ENCODE measurements at regions not wholly inside any gene's neighbourhood (a gene's known extent, or its start where the extent isn't known, plus 50 kb on each side); places are given as distances from the start of the nearest gene placed in this dataset.

DNA sequence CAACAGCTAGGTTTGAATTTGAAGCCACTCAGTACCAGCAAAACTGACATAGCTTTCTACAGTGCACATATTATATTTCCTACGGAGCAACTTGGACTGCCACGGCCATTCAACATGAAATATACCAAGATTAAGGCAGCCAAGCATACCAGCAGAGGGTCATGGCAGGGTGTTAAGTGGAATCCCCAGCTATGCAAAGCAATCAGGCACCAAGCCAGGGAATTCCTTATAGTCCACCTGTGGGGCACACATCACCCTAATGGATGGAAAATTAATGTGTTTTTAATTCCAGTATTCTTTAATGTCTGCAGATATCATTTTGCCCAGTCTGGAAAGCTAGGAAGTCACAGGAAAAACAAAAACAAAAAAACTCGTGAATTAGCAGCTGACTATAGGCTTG is 1190.3 kb downstream of the EFNB2 start:
- DNase-seq, result no peak
- H3K27ac ChIP-seq, result no peak overlapping the region
- no peak overlapping the region for H3K4me3 ChIP-seq
- H3K27me3 ChIP-seq, result no peaks in the 10 kb centered on the region
- no peaks in the 10 kb centered on the region for H3K36me3 ChIP-seq (replicated peaks in 1 of 2)
- 52 to 78% (median 69%) methylated on average over 3 of the region's 3 CpGs for whole genome bisulfite sequencing, 4 donors
- TF ChIP-seq POLR2A (IDR thresholded peaks at IDR 0.05), result no peak
- TF ChIP-seq, protein P1, sequence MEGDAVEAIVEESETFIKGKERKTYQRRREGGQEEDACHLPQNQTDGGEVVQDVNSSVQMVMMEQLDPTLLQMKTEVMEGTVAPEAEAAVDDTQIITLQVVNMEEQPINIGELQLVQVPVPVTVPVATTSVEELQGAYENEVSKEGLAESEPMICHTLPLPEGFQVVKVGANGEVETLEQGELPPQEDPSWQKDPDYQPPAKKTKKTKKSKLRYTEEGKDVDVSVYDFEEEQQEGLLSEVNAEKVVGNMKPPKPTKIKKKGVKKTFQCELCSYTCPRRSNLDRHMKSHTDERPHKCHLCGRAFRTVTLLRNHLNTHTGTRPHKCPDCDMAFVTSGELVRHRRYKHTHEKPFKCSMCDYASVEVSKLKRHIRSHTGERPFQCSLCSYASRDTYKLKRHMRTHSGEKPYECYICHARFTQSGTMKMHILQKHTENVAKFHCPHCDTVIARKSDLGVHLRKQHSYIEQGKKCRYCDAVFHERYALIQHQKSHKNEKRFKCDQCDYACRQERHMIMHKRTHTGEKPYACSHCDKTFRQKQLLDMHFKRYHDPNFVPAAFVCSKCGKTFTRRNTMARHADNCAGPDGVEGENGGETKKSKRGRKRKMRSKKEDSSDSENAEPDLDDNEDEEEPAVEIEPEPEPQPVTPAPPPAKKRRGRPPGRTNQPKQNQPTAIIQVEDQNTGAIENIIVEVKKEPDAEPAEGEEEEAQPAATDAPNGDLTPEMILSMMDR (IDR thresholded peaks at IDR 0.05), result no peak
- no peaks in the 10 kb centered on the region for H3K9me3 ChIP-seq (replicated peaks in 1 of 3)
- intact Hi-C loops (cut with DNase I), result no loop called here
- H3K4me1 ChIP-seq (replicated peaks in 1 of 2), result no peaks in the 10 kb centered on the region

- intact Hi-C loops (cut with DNase I), result no loop called here
- 80 to 87% (median 86%) methylated on average over 4 of the region's 4 CpGs for WGBS, 4 donors
- H3K36me3 ChIP-seq (replicated peaks in 1 of 2), result no peaks in the 10 kb centered on the region
Measured at GRCh38 chr13:105343134-105343806, 1192.2 kb downstream of the EFNB2 start.

GRCh38 chr13:105342281-105342820 is 1193.1 kb downstream of the EFNB2 start:
- H3K27me3 ChIP-seq, result no peaks in the 10 kb centered on the region
- WGBS, 4 donors, result 90 to 94% (median 93%) methylated on average over 11 of the region's 11 CpGs

More at GRCh38 chr13:105343134-105343806, 1192.2 kb downstream of the EFNB2 start:
- TF ChIP-seq, protein P1 (IDR thresholded peaks at IDR 0.05), result no peak
- no peak for TF ChIP-seq POLR2A (IDR thresholded peaks at IDR 0.05)
- Histone ChIP-seq H3K27me3 (no peaks in the 10 kb centered on the region), H3K4me3 (no peak overlapping the region), H3K27ac (no peak overlapping the region), H3K4me1 (replicated peaks in 1 of 2) (no peaks in the 10 kb centered on the region), H3K9me3 (replicated peaks in 1 of 3) (no peaks in the 10 kb centered on the region)
- DNase-seq, result no peak

GRCh38 chr13:105341758-105342157 is 1193.7 kb downstream of the EFNB2 start:
- Histone ChIP-seq H3K4me3 (no peak overlapping the region), H3K36me3 (replicated peaks in 1 of 2) (no peaks in the 10 kb centered on the region), H3K9me3 (replicated peaks in 1 of 3) (no peaks in the 10 kb centered on the region), H3K27me3 (no peaks in the 10 kb centered on the region), H3K4me1 (replicated peaks in 1 of 2) (no peaks in the 10 kb centered on the region), H3K27ac (no peak overlapping the region)
- 62 to 80% (median 78%) methylated on average over 2 of the region's 2 CpGs for WGBS, 4 donors
- no peak for DNase-seq
- intact Hi-C loops (cut with DNase I), result no loop called here
- no peak for TF ChIP-seq POLR2A (IDR thresholded peaks at IDR 0.05)
- TF ChIP-seq, protein P1 (IDR thresholded peaks at IDR 0.05), result no peak

More at GRCh38 chr13:105342281-105342820, 1193.1 kb downstream of the EFNB2 start:
- Histone ChIP-seq H3K9me3 (replicated peaks in 1 of 3) (no peaks in the 10 kb centered on the region), H3K36me3 (replicated peaks in 1 of 2) (no peaks in the 10 kb centered on the region), H3K27ac (no peak overlapping the region), H3K4me1 (replicated peaks in 1 of 2) (no peaks in the 10 kb centered on the region), H3K4me3 (no peak overlapping the region)
- TF ChIP-seq, protein P1 (IDR thresholded peaks at IDR 0.05), result no peak
- TF ChIP-seq POLR2A (IDR thresholded peaks at IDR 0.05), result no peak
- intact Hi-C loops (cut with DNase I), result no loop called here
- DNase-seq, result no peak
